GM20000 (cell line): ENCODE measurements at regions not wholly inside any gene's neighbourhood (a gene's known extent, or its start where the extent isn't known, plus 50 kb on each side); places are given as distances from the start of the nearest gene placed in this dataset.
"Not testable (repeated sequence)": the region's sequence is repeated elsewhere in the genome, so short reads cannot be mapped to it uniquely, and the experiment has no call there.

Source experiments
- DNase-seq: peaks from one replicate; pipeline ENCODE4 v3.0.0; 2012; ENCODE audit warnings: low spot score
- TF ChIP-seq, protein P1 (sequence below): IDR thresholded peaks from 2 replicates; pipeline ENCODE4 v1.5.1; 2012; ENCODE audit warnings: mild to moderate bottlenecking, control low read depth; ENCODE audit errors: extremely low read depth, missing control alignments

GRCh38 chr16:63135069-63135468, 1098.8 kb upstream of the CDH8 start:
- TF ChIP-seq, protein P1, sequence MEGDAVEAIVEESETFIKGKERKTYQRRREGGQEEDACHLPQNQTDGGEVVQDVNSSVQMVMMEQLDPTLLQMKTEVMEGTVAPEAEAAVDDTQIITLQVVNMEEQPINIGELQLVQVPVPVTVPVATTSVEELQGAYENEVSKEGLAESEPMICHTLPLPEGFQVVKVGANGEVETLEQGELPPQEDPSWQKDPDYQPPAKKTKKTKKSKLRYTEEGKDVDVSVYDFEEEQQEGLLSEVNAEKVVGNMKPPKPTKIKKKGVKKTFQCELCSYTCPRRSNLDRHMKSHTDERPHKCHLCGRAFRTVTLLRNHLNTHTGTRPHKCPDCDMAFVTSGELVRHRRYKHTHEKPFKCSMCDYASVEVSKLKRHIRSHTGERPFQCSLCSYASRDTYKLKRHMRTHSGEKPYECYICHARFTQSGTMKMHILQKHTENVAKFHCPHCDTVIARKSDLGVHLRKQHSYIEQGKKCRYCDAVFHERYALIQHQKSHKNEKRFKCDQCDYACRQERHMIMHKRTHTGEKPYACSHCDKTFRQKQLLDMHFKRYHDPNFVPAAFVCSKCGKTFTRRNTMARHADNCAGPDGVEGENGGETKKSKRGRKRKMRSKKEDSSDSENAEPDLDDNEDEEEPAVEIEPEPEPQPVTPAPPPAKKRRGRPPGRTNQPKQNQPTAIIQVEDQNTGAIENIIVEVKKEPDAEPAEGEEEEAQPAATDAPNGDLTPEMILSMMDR = no peak
- DNase-seq = no peak

DNA sequence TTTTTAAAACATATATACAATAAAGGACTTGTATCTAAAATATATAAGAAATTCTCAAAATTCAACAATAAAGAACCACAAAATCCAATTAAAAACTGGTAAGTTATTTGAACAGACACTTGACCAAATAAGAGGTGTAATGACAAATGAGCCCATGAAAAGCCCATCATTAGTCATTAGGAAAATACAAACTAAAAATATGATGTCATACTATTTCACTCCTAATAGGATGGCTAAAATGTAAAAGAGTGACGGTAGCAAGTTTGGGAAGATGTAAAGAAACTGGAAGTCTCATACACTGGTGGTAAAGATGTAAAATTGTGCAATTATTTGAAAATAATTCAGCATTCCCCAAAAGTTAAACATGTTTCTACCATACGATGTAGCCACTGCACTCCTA, 1095.3 kb upstream of the CDH8 start:
- TF ChIP-seq, protein P1 = no peak

DNA sequence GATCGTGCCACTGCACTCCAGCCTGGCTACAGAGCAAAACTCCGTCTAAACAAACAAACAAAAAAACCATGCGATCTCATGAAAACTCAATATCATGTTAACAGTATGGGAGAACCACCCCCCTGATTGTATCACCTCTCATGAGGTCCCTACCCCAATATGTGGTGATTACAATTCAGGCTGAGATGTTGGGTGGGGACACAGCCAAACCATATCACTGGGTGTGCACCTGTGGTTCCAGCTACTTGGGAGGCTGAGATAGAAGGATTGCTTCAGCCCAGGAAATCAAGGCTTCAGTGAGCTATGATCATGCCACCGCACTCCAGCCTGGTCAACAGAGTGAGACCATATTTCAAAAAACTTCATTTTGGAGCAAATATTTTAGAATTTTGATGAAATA, 1094.7 kb upstream of the CDH8 start:
- TF ChIP-seq, protein P1 = no peak
- no peak for DNase-seq

More for the DNA sequence above, 1095.3 kb upstream of the CDH8 start:
- no peak for DNase-seq

DNA sequence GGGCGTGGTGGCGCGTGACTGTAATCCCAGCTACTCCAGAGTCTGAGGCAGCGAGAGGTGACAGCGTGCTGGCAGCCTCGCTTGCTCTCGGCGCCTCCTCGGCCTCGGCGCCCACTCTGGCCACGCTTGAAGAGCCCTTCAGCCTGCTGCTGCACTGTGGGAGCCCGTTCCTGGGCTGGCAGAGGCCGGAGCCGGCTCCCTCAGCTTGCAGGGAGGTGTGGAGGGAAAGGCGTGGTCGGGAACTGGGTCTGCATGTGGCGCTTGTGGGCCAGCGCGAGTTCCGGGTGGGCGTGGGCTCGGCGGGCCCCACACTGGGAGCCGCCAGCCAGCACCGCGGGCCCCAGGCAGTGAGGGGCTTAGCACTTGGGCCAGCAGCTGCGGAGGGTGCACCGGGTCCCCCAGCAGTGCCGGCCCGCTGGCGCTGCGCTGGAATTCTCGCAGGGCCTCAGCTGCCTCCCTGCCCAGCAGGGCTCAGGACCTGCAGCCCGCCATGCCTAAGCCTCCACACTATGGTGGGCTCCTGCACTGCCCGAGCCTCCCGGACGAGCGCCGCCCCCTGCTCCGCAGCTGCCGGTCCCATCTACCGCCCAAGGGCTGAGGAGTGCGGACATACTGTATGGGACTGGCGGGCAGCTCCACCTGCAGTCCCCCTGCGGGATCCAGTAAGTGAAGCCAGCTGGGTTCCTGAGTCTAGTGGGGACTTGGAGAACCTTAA, 1093.3 kb upstream of the CDH8 start:
- DNase-seq = no peak
- TF ChIP-seq, protein P1 = no peak

GRCh38 chr16:63119905-63120304, 1083.7 kb upstream of the CDH8 start:
- DNase-seq = not testable (repeated sequence)

DNA sequence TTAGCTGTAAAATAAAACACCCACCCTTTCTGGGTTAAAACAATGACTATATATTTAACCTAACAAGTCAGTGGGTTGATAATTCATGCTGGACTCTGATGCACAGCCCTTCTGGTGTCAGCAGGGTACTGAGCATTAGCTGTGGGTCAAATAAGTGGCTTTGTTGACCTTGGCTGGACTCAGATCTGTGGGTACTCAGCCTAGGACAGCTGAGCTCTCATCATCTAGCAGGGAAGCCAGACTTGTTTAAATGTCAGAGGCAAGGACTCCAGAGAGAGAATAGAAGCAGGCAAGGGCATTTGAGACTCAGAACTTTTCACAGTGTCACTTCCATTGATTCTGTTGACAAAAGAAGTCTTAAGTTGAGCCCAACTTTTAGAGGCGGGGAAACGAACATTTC, 1063.8 kb upstream of the CDH8 start:
- TF ChIP-seq, protein P1 = no peak
- no peak for DNase-seq

DNA sequence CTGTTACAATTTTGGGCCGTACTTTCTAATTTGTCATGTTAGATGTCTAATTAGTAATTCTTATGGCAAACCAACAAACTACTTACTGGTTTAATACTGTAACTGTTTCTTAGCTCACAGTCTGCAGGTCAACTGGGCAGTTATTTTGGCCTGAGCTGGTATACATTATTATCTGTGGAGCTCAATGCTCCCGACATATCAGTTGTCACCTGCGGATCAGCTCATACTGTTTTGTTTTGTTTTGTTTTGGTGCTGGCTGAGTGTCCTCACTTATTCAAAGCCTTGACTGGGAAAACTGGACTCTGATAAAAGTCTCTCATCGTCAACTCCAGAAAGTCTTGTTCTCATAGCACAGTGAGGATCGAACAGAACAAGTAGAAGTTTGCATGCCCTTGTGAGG, 1060.6 kb upstream of the CDH8 start:
- TF ChIP-seq, protein P1 = no peak
- DNase-seq = no peak

DNA sequence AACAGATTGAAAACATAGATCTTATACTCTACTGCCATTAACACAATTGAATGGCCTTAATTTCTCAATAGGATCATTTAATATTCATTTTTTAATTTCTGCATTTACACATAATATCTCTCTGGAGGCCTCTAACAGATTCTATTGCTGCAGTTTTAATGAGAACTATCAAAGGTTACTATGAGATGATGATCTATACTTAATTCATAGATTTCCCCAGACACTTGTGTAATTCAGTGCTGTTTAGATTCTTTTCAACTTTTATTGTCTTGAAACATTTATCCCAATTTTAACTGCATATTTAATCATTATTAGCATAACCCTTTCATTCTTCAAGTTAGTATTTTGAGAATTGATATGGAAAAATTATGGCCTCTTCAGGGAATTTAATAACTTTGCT, 1056.5 kb upstream of the CDH8 start:
- no peak for DNase-seq

More for the DNA sequence above, 1056.5 kb upstream of the CDH8 start:
- TF ChIP-seq, protein P1 = no peak
